Gastrocnemius medialis (tissue), 4 donors: ENCODE measurements at regions not wholly inside any gene's neighbourhood (a gene's known extent, or its start where the extent isn't known, plus 50 kb on each side); places are given as distances from the start of the nearest gene placed in this dataset.

Source experiments
- CTCF ChIP-seq, 5 experiments: fragments of 450-650 bp in 3 of 5; fragments of 200-600 bp in 2 of 5; sonication (generic) in 2 of 5; IDR thresholded peaks in 4 of 5; conservative IDR thresholded peaks in 1 of 5; 1 replicate in 4 of 5; 2 replicates in 1 of 5; pipeline ENCODE4 v1.5.1; 2016 to 2019; ENCODE audit warnings: antibody characterized with exemption in 5 of 5, mild to moderate bottlenecking in 3 of 5, moderate library complexity in 3 of 5
- POLR2A ChIP-seq, 2 donors: fragments of 450-650 bp; IDR thresholded peaks; one replicate each; pipeline ENCODE4 v1.6.1; 2017; ENCODE audit warnings: antibody characterized with exemption in 2 of 2, mild to moderate bottlenecking in 2 of 2, moderate library complexity in 2 of 2

GRCh38 chr17:68161644-68162428 lies 86.0 kb upstream of the AMZ2 start:
- TF ChIP-seq CTCF (IDR thresholded peaks at IDR 0.05 in 4 of 5, conservative IDR thresholded peaks at IDR 0.05 in 1 of 5) (no peak), POLR2A (IDR thresholded peaks at IDR 0.05) (no peak)
